Ishikawa (cell line): ENCODE measurements at regions not wholly inside any gene's neighbourhood (a gene's known extent, or its start where the extent isn't known, plus 50 kb on each side); places are given as distances from the start of the nearest gene placed in this dataset.

Experiments used
- CEBPB ChIP-seq: IDR thresholded peaks from 2 replicates; pipeline ENCODE4 v1.6.1; 2012
- EGR1 ChIP-seq: IDR thresholded peaks from 2 replicates; pipeline ENCODE4 v1.6.1; 2012
- EP300 ChIP-seq: IDR thresholded peaks from 2 replicates; pipeline ENCODE4 v1.6.1; 2012; ENCODE audit warnings: borderline replicate concordance
- TAF1 ChIP-seq: IDR thresholded peaks from 2 replicates; pipeline ENCODE4 v1.6.1; 2012; ENCODE audit warnings: low read depth, mild to moderate bottlenecking

- no peak for TF ChIP-seq EP300
- TF ChIP-seq TAF1: no peak
- no peak for TF ChIP-seq EGR1
- no peak for TF ChIP-seq CEBPB
Observed at GRCh38 chr3:68062926-68063325, 408.5 kb upstream of the SUCLG2 start.
